Panc1 (cell line): ENCODE measurements at regions not wholly inside any gene's neighbourhood (a gene's known extent, or its start where the extent isn't known, plus 50 kb on each side); places are given as distances from the start of the nearest gene placed in this dataset.

Experiments
- ATAC-seq: fragments of 200-7000 bp; cut with Tn5 transposase; 2 replicates; pipeline ENCODE4 v1.9.1; 2020; ENCODE audit warnings: mild to moderate bottlenecking, moderate library complexity
- BruUV-seq: library from RNA; stranded (reverse); fragments of 400-500 nt; replicated peaks from 2 replicates; lab custom pipeline; 2021; lab: Mats Ljungman, UMichigan
- CTCF ChIA-PET: fragments of 300-600 bp; sonication (Branson Sonifier 250); formaldehyde crosslinking; loops from one replicate; lab custom pipeline; 2022; ENCODE audit warnings: antibody characterized with exemption; lab: Charles Lee
- POLR2A ChIA-PET: fragments of 300-600 bp; sonication (Branson Sonifier 250); formaldehyde crosslinking; loops from one replicate; lab custom pipeline; 2022; ENCODE audit warnings: antibody characterized with exemption; lab: Charles Lee
- DNase-seq: peaks from one replicate; pipeline ENCODE4 v3.0.0-alpha.2; 2010; ENCODE audit warnings: low read depth, low spot score
- H3K27ac ChIP-seq: 2 replicates; pipeline ENCODE4 v1.5.1; 2011; ENCODE audit warnings: mild to moderate bottlenecking, low read length, inconsistent platforms
- H3K27me3 ChIP-seq: fragments of 200-500 bp; sonication (Bioruptor generic); 2 replicates; pipeline ENCODE4 v1.6.0; 2014; ENCODE audit warnings: low read length, inconsistent platforms; ENCODE audit not compliant: control insufficient read depth, insufficient read depth
- H3K36me3 ChIP-seq: fragments of 200-500 bp; sonication (Bioruptor generic); 2 replicates; pipeline ENCODE4 v1.5.1; 2014; ENCODE audit warnings: inconsistent platforms, mild to moderate bottlenecking, low read length, moderate library complexity; ENCODE audit not compliant: control insufficient read depth, insufficient read depth
- H3K4me1 ChIP-seq: 2 replicates; pipeline ENCODE4 v1.5.1; 2011; ENCODE audit warnings: inconsistent platforms, mild to moderate bottlenecking, low read length, moderate library complexity; ENCODE audit not compliant: control insufficient read depth, insufficient read depth
- H3K4me3 ChIP-seq, 2 experiments: 2 replicates each; pipeline ENCODE4 v1.5.1; 2011 to 2012; ENCODE audit warnings: low read depth in 2 of 2, low read length in 2 of 2, mild to moderate bottlenecking in 2 of 2, inconsistent platforms in 1 of 2, moderate library complexity in 1 of 2
- H3K9me3 ChIP-seq: fragments of 200-500 bp; sonication (Bioruptor generic); 2 replicates; pipeline ENCODE4 v1.5.1; 2014; ENCODE audit warnings: low read depth, mild to moderate bottlenecking, inconsistent platforms, low read length, moderate library complexity; ENCODE audit not compliant: control insufficient read depth, insufficient read depth
- POLR2AphosphoS5 ChIP-seq: IDR thresholded peaks from 2 replicates; pipeline ENCODE4 v1.6.1; 2012; ENCODE audit warnings: mild to moderate bottlenecking, low read depth, low read length, moderate library complexity
- SIN3A ChIP-seq: IDR thresholded peaks from 2 replicates; pipeline ENCODE4 v1.6.1; 2012; ENCODE audit warnings: low read depth, mild to moderate bottlenecking, low read length, moderate library complexity, borderline replicate concordance; ENCODE audit not compliant: insufficient read depth
- TCF7L2 ChIP-seq: IDR thresholded peaks from 2 replicates; pipeline ENCODE4 v1.6.1; 2011; ENCODE audit warnings: mild to moderate bottlenecking, low read depth, low read length, inconsistent platforms
- in situ Hi-C: cut with HindIII; loops from 2 replicates; pipeline ENCODE4 v1.10.0; 2016; ENCODE audit warnings: low sequenced_read_pairs, low pct_unique_long_range_greater_than_20kb
- intact Hi-C: fragments of 100-400 bp; cut with micrococcal nuclease; formaldehyde crosslinking; loops from one replicate; pipeline ENCODE4 v1.10.0; 2022; ENCODE audit not compliant: unreplicated experiment
- TF ChIP-seq, protein P1 (sequence below), 2 experiments: IDR thresholded peaks; 2 replicates each; pipeline ENCODE4 v1.6.1; 2011 to 2012; ENCODE audit warnings: low read depth in 2 of 2, control low read depth in 1 of 2, low read length in 1 of 2, mild to moderate bottlenecking in 1 of 2, moderate library complexity in 1 of 2; ENCODE audit not compliant: insufficient read depth in 1 of 2
- TF ChIP-seq, protein P2 (sequence below): fragments of 450-650 bp; IDR thresholded peaks from 2 replicates; pipeline ENCODE4 v1.5.1; 2017; ENCODE audit warnings: mild to moderate bottlenecking

DNA sequence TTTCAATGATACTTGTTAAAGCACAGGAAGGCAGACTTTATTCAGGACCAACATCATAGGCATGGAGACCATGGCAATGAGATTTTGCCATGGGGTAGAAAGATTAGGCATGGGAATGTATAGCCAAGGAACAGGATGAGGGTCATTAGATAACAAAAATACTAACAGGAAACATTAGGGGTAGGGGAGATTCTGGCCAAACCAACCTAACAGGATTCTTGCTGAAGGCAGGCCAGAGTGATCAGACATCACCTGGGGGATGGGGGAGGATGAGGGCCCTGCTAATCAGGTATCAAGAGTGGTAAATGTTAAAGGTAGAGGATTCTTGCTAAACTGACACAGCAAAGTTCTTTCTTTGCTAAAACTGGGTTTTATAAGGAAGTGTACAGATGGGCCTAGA, 481.8 kb downstream of the ETS1 start:
- ATAC-seq, result no peak
- no TSS peak for BruUV-seq
- intact Hi-C loops, result no loop called here

DNA sequence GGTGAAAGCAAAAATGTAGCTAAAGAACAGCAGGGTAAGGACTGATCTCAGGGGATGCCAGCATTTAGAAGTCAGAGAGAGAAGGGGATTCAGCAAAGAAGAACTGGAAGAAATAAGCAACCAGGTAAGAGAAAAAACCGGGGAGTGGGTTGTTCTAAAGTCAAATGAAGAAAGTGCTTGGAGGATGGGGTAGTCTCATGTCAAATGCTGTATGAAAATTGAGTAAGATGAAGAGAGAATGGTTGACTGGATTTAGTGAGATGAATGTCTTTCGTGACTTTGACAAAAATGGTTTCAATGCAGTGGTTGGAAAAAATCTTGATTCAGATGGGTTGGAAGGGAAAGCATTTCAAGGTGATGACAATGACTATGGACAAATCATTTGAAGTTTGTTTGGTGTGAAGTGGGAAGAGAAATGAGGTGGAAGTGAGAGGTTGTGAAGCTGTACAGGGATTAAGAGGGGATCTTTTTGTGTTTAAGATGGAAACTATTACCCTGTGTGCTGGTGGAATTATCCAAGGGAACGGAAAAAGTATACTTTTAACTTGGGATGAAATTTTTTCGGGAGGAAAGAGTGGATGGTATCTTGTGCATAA, 484.0 kb downstream of the ETS1 start:
- POLR2A ChIA-PET, result no interaction called here
- CTCF ChIA-PET, result no interaction called here

More for the DNA sequence above, 481.8 kb downstream of the ETS1 start:
- in situ Hi-C loops, result no loop called here
- H3K4me3 ChIP-seq, result no peak overlapping the region
- H3K36me3 ChIP-seq, result no peaks in the 10 kb centered on the region
- CTCF ChIA-PET, result no interaction called here
- no peaks in the 10 kb centered on the region for H3K4me1 ChIP-seq
- H3K9me3 ChIP-seq, result no peaks in the 10 kb centered on the region
- POLR2A ChIA-PET, result no interaction called here
- TF ChIP-seq POLR2AphosphoS5 (no peak), SIN3A (no peak)
- TF ChIP-seq, protein P1, sequence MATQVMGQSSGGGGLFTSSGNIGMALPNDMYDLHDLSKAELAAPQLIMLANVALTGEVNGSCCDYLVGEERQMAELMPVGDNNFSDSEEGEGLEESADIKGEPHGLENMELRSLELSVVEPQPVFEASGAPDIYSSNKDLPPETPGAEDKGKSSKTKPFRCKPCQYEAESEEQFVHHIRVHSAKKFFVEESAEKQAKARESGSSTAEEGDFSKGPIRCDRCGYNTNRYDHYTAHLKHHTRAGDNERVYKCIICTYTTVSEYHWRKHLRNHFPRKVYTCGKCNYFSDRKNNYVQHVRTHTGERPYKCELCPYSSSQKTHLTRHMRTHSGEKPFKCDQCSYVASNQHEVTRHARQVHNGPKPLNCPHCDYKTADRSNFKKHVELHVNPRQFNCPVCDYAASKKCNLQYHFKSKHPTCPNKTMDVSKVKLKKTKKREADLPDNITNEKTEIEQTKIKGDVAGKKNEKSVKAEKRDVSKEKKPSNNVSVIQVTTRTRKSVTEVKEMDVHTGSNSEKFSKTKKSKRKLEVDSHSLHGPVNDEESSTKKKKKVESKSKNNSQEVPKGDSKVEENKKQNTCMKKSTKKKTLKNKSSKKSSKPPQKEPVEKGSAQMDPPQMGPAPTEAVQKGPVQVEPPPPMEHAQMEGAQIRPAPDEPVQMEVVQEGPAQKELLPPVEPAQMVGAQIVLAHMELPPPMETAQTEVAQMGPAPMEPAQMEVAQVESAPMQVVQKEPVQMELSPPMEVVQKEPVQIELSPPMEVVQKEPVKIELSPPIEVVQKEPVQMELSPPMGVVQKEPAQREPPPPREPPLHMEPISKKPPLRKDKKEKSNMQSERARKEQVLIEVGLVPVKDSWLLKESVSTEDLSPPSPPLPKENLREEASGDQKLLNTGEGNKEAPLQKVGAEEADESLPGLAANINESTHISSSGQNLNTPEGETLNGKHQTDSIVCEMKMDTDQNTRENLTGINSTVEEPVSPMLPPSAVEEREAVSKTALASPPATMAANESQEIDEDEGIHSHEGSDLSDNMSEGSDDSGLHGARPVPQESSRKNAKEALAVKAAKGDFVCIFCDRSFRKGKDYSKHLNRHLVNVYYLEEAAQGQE (IDR thresholded peaks at IDR 0.05; ENCODE audit: insufficient read depth in 1 of 2, low read depth in 2 of 2, low read length in 1 of 2), result no peak
- TF ChIP-seq, protein P2, sequence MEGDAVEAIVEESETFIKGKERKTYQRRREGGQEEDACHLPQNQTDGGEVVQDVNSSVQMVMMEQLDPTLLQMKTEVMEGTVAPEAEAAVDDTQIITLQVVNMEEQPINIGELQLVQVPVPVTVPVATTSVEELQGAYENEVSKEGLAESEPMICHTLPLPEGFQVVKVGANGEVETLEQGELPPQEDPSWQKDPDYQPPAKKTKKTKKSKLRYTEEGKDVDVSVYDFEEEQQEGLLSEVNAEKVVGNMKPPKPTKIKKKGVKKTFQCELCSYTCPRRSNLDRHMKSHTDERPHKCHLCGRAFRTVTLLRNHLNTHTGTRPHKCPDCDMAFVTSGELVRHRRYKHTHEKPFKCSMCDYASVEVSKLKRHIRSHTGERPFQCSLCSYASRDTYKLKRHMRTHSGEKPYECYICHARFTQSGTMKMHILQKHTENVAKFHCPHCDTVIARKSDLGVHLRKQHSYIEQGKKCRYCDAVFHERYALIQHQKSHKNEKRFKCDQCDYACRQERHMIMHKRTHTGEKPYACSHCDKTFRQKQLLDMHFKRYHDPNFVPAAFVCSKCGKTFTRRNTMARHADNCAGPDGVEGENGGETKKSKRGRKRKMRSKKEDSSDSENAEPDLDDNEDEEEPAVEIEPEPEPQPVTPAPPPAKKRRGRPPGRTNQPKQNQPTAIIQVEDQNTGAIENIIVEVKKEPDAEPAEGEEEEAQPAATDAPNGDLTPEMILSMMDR, result no peak
- no peak overlapping the region for H3K27ac ChIP-seq
- no peak for DNase-seq
- no peaks in the 10 kb centered on the region for H3K27me3 ChIP-seq

More for the DNA sequence above, 484.0 kb downstream of the ETS1 start:
- ATAC-seq, result no peak
- H3K27ac ChIP-seq, result no peak overlapping the region
- BruUV-seq, result no TSS peak
- TF ChIP-seq TCF7L2, result no peak
- no peak for TF ChIP-seq POLR2AphosphoS5
- TF ChIP-seq, protein P2, result no peak
- TF ChIP-seq, protein P1 (IDR thresholded peaks at IDR 0.05; ENCODE audit: insufficient read depth in 1 of 2, low read depth in 2 of 2, low read length in 1 of 2), result no peak
- no peak for TF ChIP-seq SIN3A
- no peaks in the 10 kb centered on the region for H3K4me1 ChIP-seq
- no peak for DNase-seq
- H3K4me3 ChIP-seq, result no peak overlapping the region
- no peaks in the 10 kb centered on the region for H3K27me3 ChIP-seq
- no peaks in the 10 kb centered on the region for H3K9me3 ChIP-seq
- H3K36me3 ChIP-seq, result no peaks in the 10 kb centered on the region
- intact Hi-C loops (no loop called here), in situ Hi-C loops (no loop called here)
